GM21360 (cell line): ENCODE measurements at regions not wholly inside any gene's neighbourhood (a gene's known extent, or its start where the extent isn't known, plus 50 kb on each side); places are given as distances from the start of the nearest gene placed in this dataset.

Source experiments
- ATAC-seq: cut with Tn5 transposase; IDR thresholded peaks from one replicate; pipeline ENCODE4 v1.9.1; 2021; ENCODE audit warnings: mild to moderate bottlenecking, moderate library complexity; ENCODE audit not compliant: unreplicated experiment

DNA sequence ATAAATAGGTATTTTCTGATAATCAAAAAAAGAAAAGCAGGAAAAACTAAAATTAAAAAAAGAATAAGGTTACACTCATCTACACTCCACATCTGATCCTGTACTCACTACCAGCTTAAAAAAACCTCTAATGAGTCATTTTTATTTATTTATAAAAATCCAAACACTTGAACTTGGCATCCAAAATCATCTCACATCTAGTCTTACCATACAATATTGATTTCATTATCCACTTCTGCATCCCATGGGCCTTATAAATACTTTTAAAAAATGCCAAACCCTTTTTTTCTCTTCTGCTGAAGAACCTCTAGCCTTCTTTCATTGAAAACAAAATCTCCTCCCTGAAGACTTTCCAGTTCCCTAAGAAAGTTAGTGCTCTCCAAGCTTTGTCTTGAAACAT is 109.7 kb downstream of the TMTC3 start:
- no peak for ATAC-seq

GRCh38 chr12:88253371-88253978 is 111.4 kb downstream of the TMTC3 start:
- ATAC-seq = no peak

DNA sequence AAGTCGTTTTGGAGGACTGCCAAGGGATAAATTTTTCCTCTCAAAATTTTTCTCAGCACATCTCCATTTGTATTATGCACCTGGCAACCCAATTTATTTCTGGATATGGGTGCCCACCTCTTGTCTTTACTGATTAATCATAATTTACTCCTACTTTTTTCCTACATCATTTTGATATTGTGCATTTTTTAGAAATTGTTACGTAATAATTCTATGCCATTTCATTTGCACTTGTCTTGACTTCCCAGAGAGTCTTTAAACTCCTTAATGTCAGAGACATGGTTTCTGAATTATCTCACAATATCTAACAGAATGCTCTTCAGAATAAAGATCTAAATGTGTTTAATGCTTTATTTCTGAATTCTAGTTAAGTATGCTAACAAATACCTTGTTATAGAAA is 113.1 kb downstream of the TMTC3 start:
- no peak for ATAC-seq

DNA sequence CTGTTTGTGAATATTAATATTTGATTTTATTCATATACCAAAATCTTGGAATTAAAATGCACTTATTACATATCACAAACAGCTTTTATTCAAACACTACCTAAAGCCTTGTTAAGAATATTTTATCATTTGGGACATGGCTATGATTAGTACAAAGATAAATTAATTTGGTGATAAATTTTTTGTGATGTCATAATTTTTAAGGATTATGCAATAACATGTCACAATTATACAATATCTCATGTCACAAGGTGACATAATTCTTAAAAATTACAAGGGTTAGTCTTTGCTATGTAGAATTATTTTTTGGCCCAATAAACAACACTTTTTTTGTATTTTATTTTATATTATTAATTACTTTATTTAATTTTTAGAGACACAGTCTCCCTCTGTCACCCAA is 113.7 kb downstream of the TMTC3 start:
- ATAC-seq = no peak

- no peak for ATAC-seq
Measured at GRCh38 chr12:88258396-88258795, 116.3 kb downstream of the TMTC3 start.

DNA sequence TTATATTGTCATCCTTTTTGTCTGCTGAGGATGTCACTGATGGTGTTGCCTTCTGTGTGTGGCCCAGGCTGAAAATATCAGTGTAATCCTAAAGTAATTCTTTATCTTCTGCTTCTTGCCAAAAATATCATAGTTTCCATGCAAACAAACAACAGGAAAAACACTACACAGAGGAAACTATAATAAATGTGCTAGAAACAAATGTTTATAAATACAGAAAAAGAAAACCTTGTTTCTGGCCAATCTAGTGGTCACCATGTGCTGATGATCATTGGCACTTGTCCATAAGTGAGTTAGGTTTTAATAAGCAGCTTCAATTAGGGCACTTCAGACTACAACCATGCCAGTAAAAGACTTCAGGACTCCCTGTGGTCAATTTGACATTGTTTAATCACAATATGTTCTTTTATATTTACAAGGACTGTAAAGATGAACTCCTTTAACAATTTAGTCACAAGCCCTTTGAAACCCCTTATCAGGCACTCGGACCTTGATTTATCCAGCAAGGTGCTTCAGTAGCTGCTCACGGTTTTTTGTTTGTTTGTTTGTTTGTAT is 124.8 kb downstream of the TMTC3 start:
- no peak for ATAC-seq

DNA sequence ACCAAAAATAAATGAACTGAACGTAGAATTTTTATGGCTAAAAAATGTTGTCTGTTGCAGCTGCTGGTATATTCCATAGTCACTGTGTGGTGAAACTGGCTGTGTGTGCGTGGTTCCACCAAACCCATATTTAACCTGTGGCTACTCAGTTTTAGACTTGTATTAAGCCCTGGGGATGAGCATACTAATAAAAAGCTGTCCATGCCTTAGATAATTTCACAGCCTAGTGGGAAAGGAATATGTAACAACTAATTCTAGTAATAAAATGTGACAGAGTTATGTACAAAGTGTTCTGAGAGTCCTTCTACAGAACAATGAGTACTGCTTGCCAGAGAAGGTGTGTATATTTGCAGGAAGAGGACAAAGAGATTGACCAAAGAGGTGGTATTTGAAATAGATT is 125.5 kb downstream of the TMTC3 start:
- ATAC-seq = no peak

GRCh38 chr12:88272456-88272855 is 130.3 kb downstream of the TMTC3 start:
- no peak for ATAC-seq

GRCh38 chr12:88273450-88273849 is 131.3 kb downstream of the TMTC3 start:
- no peak for ATAC-seq

- ATAC-seq = no peak
Measured at GRCh38 chr12:88273875-88274274, 131.8 kb downstream of the TMTC3 start.

DNA sequence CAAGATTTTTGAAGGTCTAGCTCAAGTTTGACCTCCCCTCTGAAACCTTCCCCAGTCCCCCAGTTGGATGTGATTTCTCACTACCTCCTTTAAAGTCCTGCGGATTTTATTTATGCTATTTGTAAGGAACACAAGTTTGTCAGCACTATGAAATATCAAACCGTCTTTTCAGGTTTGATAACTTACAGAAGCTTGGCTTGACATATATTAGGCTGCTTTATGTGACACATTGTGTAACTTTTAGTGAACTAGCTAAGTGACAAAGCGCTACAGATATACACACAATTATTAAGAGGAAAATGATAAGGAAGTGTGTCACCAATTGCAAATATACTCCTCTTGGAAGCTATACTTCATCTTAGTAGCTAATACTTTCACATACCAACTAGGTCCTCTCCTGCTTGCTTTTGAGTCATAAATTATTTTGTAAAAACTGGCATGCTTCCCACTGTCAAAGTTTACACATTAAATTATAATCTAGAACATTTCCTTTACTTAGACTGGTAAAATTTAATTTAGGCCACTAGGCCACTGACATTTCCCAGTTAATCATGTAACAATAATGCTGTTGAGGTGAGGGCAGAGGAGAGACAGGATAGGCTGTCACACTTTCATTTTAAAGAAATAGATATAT is 149.5 kb downstream of the TMTC3 start:
- ATAC-seq = no peak

GRCh38 chr12:88298014-88298682 is 156.0 kb downstream of the TMTC3 start:
- no peak for ATAC-seq

- peak; percentile 32 for ATAC-seq
Measured at GRCh38 chr12:88298761-88299242, 156.7 kb downstream of the TMTC3 start.

DNA sequence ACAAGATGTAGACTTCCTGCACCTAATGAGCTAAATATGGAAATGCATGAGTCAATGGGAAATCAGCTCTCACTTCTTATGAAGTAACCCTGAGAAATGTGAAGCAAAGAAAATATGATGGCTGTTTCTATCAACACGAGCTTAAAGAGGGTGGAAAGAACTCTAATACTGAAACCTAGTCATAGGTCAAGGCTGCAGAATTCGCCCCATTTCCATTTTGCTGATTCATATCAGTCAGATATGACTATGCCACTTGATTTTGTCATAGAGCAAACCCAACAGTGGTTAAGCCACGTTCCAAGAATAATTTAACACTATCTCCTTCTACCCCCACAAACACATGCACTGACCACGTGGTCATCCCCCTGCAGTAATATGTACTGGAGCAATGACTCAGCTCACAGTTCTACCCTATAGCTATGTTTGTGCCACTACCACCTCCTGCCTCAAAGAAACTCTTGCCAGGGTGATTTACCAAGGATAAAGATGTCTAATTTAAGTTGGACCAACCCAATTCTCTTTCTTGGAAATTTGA is 157.5 kb downstream of the TMTC3 start:
- peak; percentile 95 for ATAC-seq

GRCh38 chr12:88300931-88301330 is 158.8 kb downstream of the TMTC3 start:
- no peak for ATAC-seq

- ATAC-seq = no peak
Measured at GRCh38 chr12:88303335-88303734, 161.2 kb downstream of the TMTC3 start.

GRCh38 chr12:88305254-88305890 is 163.3 kb downstream of the TMTC3 start:
- ATAC-seq = no peak

DNA sequence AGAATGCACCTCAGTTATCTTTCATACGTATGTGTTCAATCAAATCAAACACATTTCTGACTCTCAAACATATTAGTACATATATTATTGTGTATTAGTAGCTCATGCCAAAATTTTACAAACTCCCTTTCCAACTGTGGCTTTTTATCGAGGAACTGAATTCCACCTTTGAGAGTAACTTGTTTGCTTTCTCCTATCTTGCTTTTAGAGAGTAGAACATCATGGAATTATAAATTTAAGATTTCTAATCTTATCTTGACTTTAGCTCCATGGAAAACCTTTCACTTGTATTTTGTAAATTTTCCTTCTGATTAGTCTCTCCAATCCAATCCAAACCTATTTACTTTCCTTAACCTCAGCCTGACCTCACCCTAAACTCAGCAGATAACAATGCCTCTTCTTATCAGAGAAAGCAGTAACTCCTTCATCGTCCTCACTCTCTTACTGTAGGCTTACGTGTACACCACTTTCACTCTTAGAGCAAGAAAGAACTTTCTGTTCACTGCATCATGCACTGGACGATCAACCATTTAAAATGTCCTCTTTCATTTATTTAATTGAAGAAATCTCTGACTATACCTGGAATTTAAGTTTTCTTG is 164.5 kb downstream of the TMTC3 start:
- ATAC-seq = peak; percentile 66

GRCh38 chr12:88307961-88308360 is 165.9 kb downstream of the TMTC3 start:
- ATAC-seq = no peak

- ATAC-seq = no peak
Measured at GRCh38 chr12:88308825-88309224, 166.7 kb downstream of the TMTC3 start.

GRCh38 chr12:88309546-88309945 is 167.4 kb downstream of the TMTC3 start:
- no peak for ATAC-seq
